Gastroesophageal sphincter (tissue), 3 donors: ENCODE measurements at regions not wholly inside any gene's neighbourhood (a gene's known extent, or its start where the extent isn't known, plus 50 kb on each side); places are given as distances from the start of the nearest gene placed in this dataset.

Source experiments
- CTCF ChIP-seq, 4 experiments: fragments of 200-600 bp in 2 of 4; fragments of 450-650 bp in 2 of 4; sonication (generic) in 1 of 4; IDR thresholded peaks; one replicate each; pipeline ENCODE4 v1.5.1; 2017 to 2019; ENCODE audit warnings: antibody characterized with exemption in 4 of 4, mild to moderate bottlenecking in 2 of 4, moderate library complexity in 2 of 4
- EP300 ChIP-seq: sonication (generic); formaldehyde crosslinking; IDR thresholded peaks from one replicate; pipeline ENCODE4 v1.6.1; 2017; ENCODE audit warnings: antibody characterized with exemption, mild to moderate bottlenecking
- POLR2A ChIP-seq, 2 donors: fragments of 450-650 bp; IDR thresholded peaks; one replicate each; pipeline ENCODE4 v1.6.1; 2017; ENCODE audit warnings: antibody characterized with exemption in 2 of 2, mild to moderate bottlenecking in 2 of 2, moderate library complexity in 1 of 2
- POLR2AphosphoS5 ChIP-seq: sonication (generic); formaldehyde crosslinking; IDR thresholded peaks from one replicate; pipeline ENCODE4 v1.6.1; 2017; ENCODE audit warnings: antibody characterized with exemption

GRCh38 chr17:71224824-71225575 is 895.8 kb upstream of the SOX9 start:
- TF ChIP-seq CTCF (IDR thresholded peaks at IDR 0.05) (no peak), POLR2A (IDR thresholded peaks at IDR 0.05) (no peak), EP300 (no peak), POLR2AphosphoS5 (no peak)
